ENCODE measurements at regions not wholly inside any gene's neighbourhood (a gene's known extent, or its start where the extent isn't known, plus 50 kb on each side); places are given as distances from the start of the nearest gene placed in this dataset.

- no peak for DNase-seq
- Histone ChIP-seq H3K79me2 (ENCODE audit: insufficient read depth, low read length) (no peaks in the 10 kb centered on the region), H3K27ac (ENCODE audit: low read length) (no peak overlapping the region), H3K36me3 (ENCODE audit: insufficient read depth, low read length) (no peaks in the 10 kb centered on the region), H3K9me3 (ENCODE audit: insufficient read depth, low read length, severe bottlenecking) (peaks cover 18% of the 10 kb centered on the region), H2AFZ (ENCODE audit: low read depth, low read length) (no peak overlapping the region), H3K4me1 (ENCODE audit: insufficient read depth, low read length) (no peaks in the 10 kb centered on the region), H3K27me3 (ENCODE audit: insufficient read depth, low read length, poor library complexity) (no peaks in the 10 kb centered on the region), H4K20me1 (ENCODE audit: insufficient read depth, low read length) (no peaks in the 10 kb centered on the region), H3K4me2 (ENCODE audit: insufficient read depth, low read length) (no peak overlapping the region), H3K9ac (ENCODE audit: low read depth, low read length) (no peak overlapping the region), H3K4me3 (ENCODE audit: low read depth in 1 of 2, low read length in 2 of 2) (no peak overlapping the region)
- ATAC-seq (ENCODE audit: insufficient read depth, low read depth), result no peak
- TF ChIP-seq, protein P1, sequence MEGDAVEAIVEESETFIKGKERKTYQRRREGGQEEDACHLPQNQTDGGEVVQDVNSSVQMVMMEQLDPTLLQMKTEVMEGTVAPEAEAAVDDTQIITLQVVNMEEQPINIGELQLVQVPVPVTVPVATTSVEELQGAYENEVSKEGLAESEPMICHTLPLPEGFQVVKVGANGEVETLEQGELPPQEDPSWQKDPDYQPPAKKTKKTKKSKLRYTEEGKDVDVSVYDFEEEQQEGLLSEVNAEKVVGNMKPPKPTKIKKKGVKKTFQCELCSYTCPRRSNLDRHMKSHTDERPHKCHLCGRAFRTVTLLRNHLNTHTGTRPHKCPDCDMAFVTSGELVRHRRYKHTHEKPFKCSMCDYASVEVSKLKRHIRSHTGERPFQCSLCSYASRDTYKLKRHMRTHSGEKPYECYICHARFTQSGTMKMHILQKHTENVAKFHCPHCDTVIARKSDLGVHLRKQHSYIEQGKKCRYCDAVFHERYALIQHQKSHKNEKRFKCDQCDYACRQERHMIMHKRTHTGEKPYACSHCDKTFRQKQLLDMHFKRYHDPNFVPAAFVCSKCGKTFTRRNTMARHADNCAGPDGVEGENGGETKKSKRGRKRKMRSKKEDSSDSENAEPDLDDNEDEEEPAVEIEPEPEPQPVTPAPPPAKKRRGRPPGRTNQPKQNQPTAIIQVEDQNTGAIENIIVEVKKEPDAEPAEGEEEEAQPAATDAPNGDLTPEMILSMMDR (IDR thresholded peaks at IDR 0.05; ENCODE audit: borderline replicate concordance, extremely low read depth, low read length, poor library complexity, severe bottlenecking), result no peak
- TF ChIP-seq EZH2 (IDR thresholded peaks at IDR 0.05; ENCODE audit: borderline replicate concordance, low read depth, low read length, severe bottlenecking), result no peak
These were observed 153.1 kb downstream of the PSMG1 start for GRCh38 chr21:39029900-39030884.

- Histone ChIP-seq H3K27ac (ENCODE audit: low read length) (no peak overlapping the region), H3K36me3 (ENCODE audit: insufficient read depth, low read length) (no peaks in the 10 kb centered on the region), H3K9ac (ENCODE audit: low read depth, low read length) (no peak overlapping the region), H2AFZ (ENCODE audit: low read depth, low read length) (no peak overlapping the region), H3K27me3 (ENCODE audit: insufficient read depth, low read length, poor library complexity) (no peaks in the 10 kb centered on the region), H3K4me3 (ENCODE audit: low read depth in 1 of 2, low read length in 2 of 2) (no peak overlapping the region), H3K4me1 (ENCODE audit: insufficient read depth, low read length) (no peaks in the 10 kb centered on the region), H3K4me2 (ENCODE audit: insufficient read depth, low read length) (no peak overlapping the region), H4K20me1 (ENCODE audit: insufficient read depth, low read length) (no peaks in the 10 kb centered on the region), H3K79me2 (ENCODE audit: insufficient read depth, low read length) (no peaks in the 10 kb centered on the region), H3K9me3 (ENCODE audit: insufficient read depth, low read length, severe bottlenecking) (peaks cover 20% of the 10 kb centered on the region)
- TF ChIP-seq, protein P1 (IDR thresholded peaks at IDR 0.05; ENCODE audit: borderline replicate concordance, extremely low read depth, low read length, poor library complexity, severe bottlenecking), result no peak
- no peak for TF ChIP-seq EZH2 (IDR thresholded peaks at IDR 0.05; ENCODE audit: borderline replicate concordance, low read depth, low read length, severe bottlenecking)
- ATAC-seq (ENCODE audit: insufficient read depth, low read depth), result no peak
- no peak for DNase-seq
These were observed 154.0 kb downstream of the PSMG1 start for GRCh38 chr21:39029086-39029755.

- no peak for DNase-seq
- no peaks in the 10 kb centered on the region for H3K27me3 ChIP-seq (ENCODE audit: insufficient read depth, low read length, poor library complexity)
- no peak for TF ChIP-seq EZH2 (IDR thresholded peaks at IDR 0.05; ENCODE audit: borderline replicate concordance, low read depth, low read length, severe bottlenecking)
- TF ChIP-seq, protein P1 (IDR thresholded peaks at IDR 0.05; ENCODE audit: borderline replicate concordance, extremely low read depth, low read length, poor library complexity, severe bottlenecking), result no peak
- H3K4me2 ChIP-seq (ENCODE audit: insufficient read depth, low read length), result no peak overlapping the region
- ATAC-seq (ENCODE audit: insufficient read depth, low read depth), result no peak
- H3K27ac ChIP-seq (ENCODE audit: low read length), result no peak overlapping the region
- H3K9me3 ChIP-seq (ENCODE audit: insufficient read depth, low read length, severe bottlenecking), result peaks cover 20% of the 10 kb centered on the region
- H3K4me3 ChIP-seq (ENCODE audit: low read depth in 1 of 2, low read length in 2 of 2), result no peak overlapping the region
- H3K79me2 ChIP-seq (ENCODE audit: insufficient read depth, low read length), result no peaks in the 10 kb centered on the region
- H2AFZ ChIP-seq (ENCODE audit: low read depth, low read length), result no peak overlapping the region
- H3K36me3 ChIP-seq (ENCODE audit: insufficient read depth, low read length), result no peaks in the 10 kb centered on the region
- H3K9ac ChIP-seq (ENCODE audit: low read depth, low read length), result no peak overlapping the region
- H3K4me1 ChIP-seq (ENCODE audit: insufficient read depth, low read length), result peaks cover 25% of the 10 kb centered on the region
- H4K20me1 ChIP-seq (ENCODE audit: insufficient read depth, low read length), result no peaks in the 10 kb centered on the region
These were observed 158.1 kb downstream of the PSMG1 start for GRCh38 chr21:39025198-39025597.
